ENCODE measurements at regions not wholly inside any gene's neighbourhood (a gene's known extent, or its start where the extent isn't known, plus 50 kb on each side); places are given as distances from the start of the nearest gene placed in this dataset.

DNA sequence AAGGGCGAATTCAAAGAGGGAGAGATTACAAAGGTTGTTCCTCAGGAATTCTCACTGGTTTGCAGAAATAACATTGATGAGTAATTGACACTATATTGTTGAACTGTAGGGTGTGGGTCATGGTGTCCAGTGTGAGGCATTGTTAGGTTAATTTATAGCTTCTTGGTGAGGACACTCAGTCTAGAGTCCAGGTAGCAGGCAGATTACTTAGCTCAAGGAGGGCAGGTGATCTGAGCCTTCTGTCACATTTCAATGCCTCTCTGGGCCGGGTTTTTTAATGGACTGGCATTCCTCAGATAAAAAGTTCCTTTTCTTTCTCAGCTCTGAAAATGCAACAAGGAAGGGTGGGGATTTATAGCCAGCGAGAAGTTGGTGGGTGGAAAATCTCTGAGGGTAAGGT lies 194.2 kb upstream of the PROK2 start:
- Mint-ChIP-seq H3K27me3 (ENCODE audit: insufficient read depth) (peaks cover 2% of the 10 kb centered on the region), H3K4me1 (peaks cover 19% of the 10 kb centered on the region), H3K36me3 (ENCODE audit: low read depth) (no peaks in the 10 kb centered on the region), H3K4me3 (no peak overlapping the region), H3K27ac (no peak overlapping the region), H3K9me3 (peaks cover 6% of the 10 kb centered on the region)
- Histone ChIP-seq H3K9ac (ENCODE audit: extremely low read depth, low read length, poor library complexity, severe bottlenecking) (no peak overlapping the region), H3K36me3 (ENCODE audit: control insufficient read depth, insufficient read depth, low read length) (no peaks in the 10 kb centered on the region), H3K27ac (ENCODE audit: low read depth, low read length) (no peak overlapping the region), H3K27me3 (ENCODE audit: control insufficient read depth, insufficient read depth, low read length, poor library complexity, severe bottlenecking) (no peaks in the 10 kb centered on the region), H3K4me3 (ENCODE audit: low read length) (no peak overlapping the region), H3K9me3 (ENCODE audit: control insufficient read depth, low read length) (peaks cover 10% of the 10 kb centered on the region), H3K4me1 (ENCODE audit: control insufficient read depth, insufficient read depth, low read length) (no peaks in the 10 kb centered on the region)
- TF ChIP-seq, protein P1, sequence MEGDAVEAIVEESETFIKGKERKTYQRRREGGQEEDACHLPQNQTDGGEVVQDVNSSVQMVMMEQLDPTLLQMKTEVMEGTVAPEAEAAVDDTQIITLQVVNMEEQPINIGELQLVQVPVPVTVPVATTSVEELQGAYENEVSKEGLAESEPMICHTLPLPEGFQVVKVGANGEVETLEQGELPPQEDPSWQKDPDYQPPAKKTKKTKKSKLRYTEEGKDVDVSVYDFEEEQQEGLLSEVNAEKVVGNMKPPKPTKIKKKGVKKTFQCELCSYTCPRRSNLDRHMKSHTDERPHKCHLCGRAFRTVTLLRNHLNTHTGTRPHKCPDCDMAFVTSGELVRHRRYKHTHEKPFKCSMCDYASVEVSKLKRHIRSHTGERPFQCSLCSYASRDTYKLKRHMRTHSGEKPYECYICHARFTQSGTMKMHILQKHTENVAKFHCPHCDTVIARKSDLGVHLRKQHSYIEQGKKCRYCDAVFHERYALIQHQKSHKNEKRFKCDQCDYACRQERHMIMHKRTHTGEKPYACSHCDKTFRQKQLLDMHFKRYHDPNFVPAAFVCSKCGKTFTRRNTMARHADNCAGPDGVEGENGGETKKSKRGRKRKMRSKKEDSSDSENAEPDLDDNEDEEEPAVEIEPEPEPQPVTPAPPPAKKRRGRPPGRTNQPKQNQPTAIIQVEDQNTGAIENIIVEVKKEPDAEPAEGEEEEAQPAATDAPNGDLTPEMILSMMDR (conservative IDR thresholded peaks at IDR 0.05), result no peak
- no peak for DNase-seq
- 80 to 88% methylated on average over 1 to 3 of the region's 3 CpGs for WGBS, 2 experiments (ENCODE audit: insufficient coverage in 1 of 2, insufficient read length in 1 of 2)

DNA sequence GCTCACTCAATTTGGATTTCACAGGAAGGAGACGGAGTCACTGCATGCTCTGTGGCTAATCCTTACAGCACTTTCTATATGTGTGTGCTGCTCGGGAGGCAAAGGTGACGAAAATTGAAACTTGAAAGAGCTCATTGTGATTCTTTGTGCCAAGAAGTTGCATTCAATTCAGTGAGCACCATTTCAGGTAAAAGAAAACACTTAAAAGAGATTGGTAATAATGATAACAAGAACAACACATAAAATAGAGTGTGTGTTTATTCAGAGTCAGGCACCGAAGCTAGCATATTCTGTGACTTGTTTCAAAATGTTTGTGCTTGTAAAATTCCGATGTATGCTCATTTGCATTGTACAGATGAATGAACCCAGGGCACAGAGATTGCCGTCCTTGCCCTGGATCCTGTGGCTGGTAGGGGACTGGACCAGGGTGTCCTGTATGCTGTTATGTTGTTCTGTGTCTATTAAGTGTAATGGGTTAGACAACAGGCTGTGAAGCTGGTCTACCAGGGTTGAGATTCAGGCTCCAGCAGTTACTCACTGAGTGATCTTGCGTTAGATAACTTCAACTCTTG lies 193.3 kb upstream of the PROK2 start:
- no peaks in the 10 kb centered on the region for H3K36me3 Mint-ChIP-seq (ENCODE audit: low read depth)
- H3K4me3 Mint-ChIP-seq, result no peak overlapping the region
- H3K27ac Mint-ChIP-seq, result no peak overlapping the region
- Histone ChIP-seq H3K36me3 (ENCODE audit: control insufficient read depth, insufficient read depth, low read length) (no peaks in the 10 kb centered on the region), H3K4me3 (ENCODE audit: low read length) (no peak overlapping the region), H3K9ac (ENCODE audit: extremely low read depth, low read length, poor library complexity, severe bottlenecking) (no peak overlapping the region), H3K27me3 (ENCODE audit: control insufficient read depth, insufficient read depth, low read length, poor library complexity, severe bottlenecking) (no peaks in the 10 kb centered on the region), H3K27ac (ENCODE audit: low read depth, low read length) (no peak overlapping the region), H3K9me3 (ENCODE audit: control insufficient read depth, low read length) (peaks cover 10% of the 10 kb centered on the region), H3K4me1 (ENCODE audit: control insufficient read depth, insufficient read depth, low read length) (no peaks in the 10 kb centered on the region)
- no peak for DNase-seq
- no peaks in the 10 kb centered on the region for H3K27me3 Mint-ChIP-seq (ENCODE audit: insufficient read depth)
- TF ChIP-seq, protein P1 (conservative IDR thresholded peaks at IDR 0.05), result no peak
- H3K4me1 Mint-ChIP-seq, result peaks cover 19% of the 10 kb centered on the region
- 88 to 89% methylated on average over 4 to 7 of the region's 7 CpGs for WGBS, 2 experiments (ENCODE audit: insufficient coverage in 1 of 2, insufficient read length in 1 of 2)
- peaks cover 6% of the 10 kb centered on the region for H3K9me3 Mint-ChIP-seq

DNA sequence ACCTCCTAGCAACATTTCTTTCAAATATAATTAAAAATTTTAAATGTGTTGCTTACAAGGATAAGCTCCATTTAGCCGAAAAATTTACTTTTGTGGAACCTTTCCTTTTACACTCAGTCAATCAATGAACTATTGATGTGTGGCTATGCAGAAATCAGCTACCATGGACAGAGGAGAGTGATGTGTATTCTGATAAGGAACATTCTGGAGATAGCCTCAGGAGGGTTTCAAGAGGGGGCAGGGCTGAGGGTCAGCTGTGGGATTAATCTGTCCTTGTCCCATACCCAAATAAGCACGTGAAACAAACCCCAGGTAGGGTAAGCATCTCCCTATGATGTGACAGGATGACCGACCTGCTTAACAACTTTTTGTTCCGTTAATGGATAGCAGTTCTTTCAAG lies 192.6 kb upstream of the PROK2 start:
- DNase-seq, result no peak
- Histone ChIP-seq H3K36me3 (ENCODE audit: control insufficient read depth, insufficient read depth, low read length) (no peaks in the 10 kb centered on the region), H3K9ac (ENCODE audit: extremely low read depth, low read length, poor library complexity, severe bottlenecking) (no peak overlapping the region), H3K4me3 (ENCODE audit: low read length) (no peak overlapping the region), H3K27me3 (ENCODE audit: control insufficient read depth, insufficient read depth, low read length, poor library complexity, severe bottlenecking) (no peaks in the 10 kb centered on the region), H3K4me1 (ENCODE audit: control insufficient read depth, insufficient read depth, low read length) (no peaks in the 10 kb centered on the region), H3K27ac (ENCODE audit: low read depth, low read length) (no peak overlapping the region), H3K9me3 (ENCODE audit: control insufficient read depth, low read length) (peaks cover 10% of the 10 kb centered on the region)
- Mint-ChIP-seq H3K9me3 (peaks cover 6% of the 10 kb centered on the region), H3K4me3 (no peak overlapping the region), H3K36me3 (ENCODE audit: low read depth) (no peaks in the 10 kb centered on the region), H3K27me3 (ENCODE audit: insufficient read depth) (no peaks in the 10 kb centered on the region), H3K4me1 (peaks cover 19% of the 10 kb centered on the region), H3K27ac (no peak overlapping the region)
- WGBS, 2 experiments (ENCODE audit: insufficient coverage in 1 of 2, insufficient read length in 1 of 2), result 64 to 100% methylated on average over 1 to 4 of the region's 4 CpGs
- TF ChIP-seq, protein P1 (conservative IDR thresholded peaks at IDR 0.05), result no peak
